ENCODE measurements at regions not wholly inside any gene's neighbourhood (a gene's known extent, or its start where the extent isn't known, plus 50 kb on each side); places are given as distances from the start of the nearest gene placed in this dataset.

DNA sequence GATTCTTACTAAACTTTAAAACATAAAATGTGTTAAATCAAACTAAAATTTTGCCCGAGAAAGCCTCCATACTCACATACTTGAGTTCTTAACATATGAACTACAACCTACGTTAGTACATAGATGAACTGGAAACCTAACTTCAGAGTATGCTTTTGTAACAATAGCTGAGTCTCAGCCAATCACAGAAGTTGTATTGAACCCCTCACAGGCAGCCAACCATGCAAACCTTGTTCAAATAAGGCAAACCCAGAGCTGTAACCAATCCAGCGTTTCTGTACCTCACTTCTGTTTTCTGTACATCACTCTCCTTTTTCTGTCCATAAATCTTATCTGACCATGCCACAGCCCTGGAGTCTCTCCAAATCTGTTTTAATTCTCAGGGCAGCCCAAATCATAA is 157.3 kb upstream of the COL1A2 start:
- no peak for TF ChIP-seq EP300 (IDR thresholded peaks at IDR 0.05)
- TF ChIP-seq, protein P1, sequence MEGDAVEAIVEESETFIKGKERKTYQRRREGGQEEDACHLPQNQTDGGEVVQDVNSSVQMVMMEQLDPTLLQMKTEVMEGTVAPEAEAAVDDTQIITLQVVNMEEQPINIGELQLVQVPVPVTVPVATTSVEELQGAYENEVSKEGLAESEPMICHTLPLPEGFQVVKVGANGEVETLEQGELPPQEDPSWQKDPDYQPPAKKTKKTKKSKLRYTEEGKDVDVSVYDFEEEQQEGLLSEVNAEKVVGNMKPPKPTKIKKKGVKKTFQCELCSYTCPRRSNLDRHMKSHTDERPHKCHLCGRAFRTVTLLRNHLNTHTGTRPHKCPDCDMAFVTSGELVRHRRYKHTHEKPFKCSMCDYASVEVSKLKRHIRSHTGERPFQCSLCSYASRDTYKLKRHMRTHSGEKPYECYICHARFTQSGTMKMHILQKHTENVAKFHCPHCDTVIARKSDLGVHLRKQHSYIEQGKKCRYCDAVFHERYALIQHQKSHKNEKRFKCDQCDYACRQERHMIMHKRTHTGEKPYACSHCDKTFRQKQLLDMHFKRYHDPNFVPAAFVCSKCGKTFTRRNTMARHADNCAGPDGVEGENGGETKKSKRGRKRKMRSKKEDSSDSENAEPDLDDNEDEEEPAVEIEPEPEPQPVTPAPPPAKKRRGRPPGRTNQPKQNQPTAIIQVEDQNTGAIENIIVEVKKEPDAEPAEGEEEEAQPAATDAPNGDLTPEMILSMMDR (IDR thresholded peaks at IDR 0.05): no peak
- TF ChIP-seq POLR2AphosphoS5 (IDR thresholded peaks at IDR 0.05): no peak
- no peak for TF ChIP-seq POLR2A (IDR thresholded peaks at IDR 0.05)
- no peaks in the 10 kb centered on the region for H3K36me3 ChIP-seq
- no peak overlapping the region for H3K27ac ChIP-seq
- 50 to 55% methylated on average over 3 of the region's 3 CpGs for WGBS, 2 donors (ENCODE audit: low coverage in 1 of 2)
- no peaks in the 10 kb centered on the region for H3K27me3 ChIP-seq
- no peak overlapping the region for H3K4me3 ChIP-seq
- no peaks in the 10 kb centered on the region for H3K9me3 ChIP-seq
- ATAC-seq: no peak
- no peaks in the 10 kb centered on the region for H3K4me1 ChIP-seq

DNA sequence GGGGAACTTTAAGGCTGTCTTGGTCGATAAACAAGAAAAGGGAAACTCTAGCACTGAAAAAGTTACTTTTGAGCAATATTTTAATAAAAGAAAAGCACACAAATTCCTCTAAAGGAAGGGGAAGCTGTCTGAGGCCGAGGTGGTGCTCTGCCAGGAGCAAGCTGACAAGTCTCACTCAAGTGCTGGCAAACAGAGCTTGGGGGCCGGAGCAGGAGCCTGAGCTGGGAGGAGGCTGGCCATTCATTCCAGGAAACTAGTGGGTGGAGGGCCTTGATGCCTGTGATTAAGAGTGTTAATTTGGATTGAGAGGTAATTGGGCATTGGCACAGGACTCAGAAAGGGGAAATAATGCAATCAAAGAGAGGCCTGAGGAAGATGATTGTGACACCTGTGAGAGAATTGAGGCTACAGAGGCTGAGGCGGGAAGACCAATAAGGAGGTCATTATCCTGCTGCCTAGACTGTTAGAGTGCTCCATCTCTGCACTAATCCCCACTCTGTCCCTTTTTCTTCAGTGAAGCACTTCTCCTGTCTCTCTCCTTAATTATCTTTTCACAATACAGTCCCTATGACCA is 154.9 kb upstream of the COL1A2 start:
- 57 to 61% methylated on average over 3 to 4 of the region's 4 CpGs for WGBS, 2 donors (ENCODE audit: low coverage in 1 of 2)

DNA sequence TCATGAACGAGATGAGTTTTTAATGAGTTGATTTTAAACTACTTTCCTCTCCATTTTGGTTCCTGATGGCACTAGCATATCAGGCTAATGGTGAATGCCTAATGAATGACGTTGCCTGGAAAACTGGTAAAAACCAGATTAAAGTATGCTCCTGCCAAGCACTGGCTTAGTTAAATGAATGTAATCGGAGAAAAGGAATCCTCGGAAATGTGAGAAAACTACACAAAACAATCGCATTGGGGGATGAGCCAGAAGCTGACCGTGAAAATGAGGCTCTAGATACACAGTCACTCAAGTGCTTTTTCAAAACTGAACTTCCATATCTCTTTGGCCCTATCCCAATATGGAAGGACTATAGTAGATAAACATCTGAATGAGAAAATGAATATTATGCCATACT is 153.8 kb upstream of the COL1A2 start:
- no peak for ATAC-seq
- H3K9me3 ChIP-seq: no peaks in the 10 kb centered on the region
- 65 to 85% methylated on average over 6 of the region's 6 CpGs for WGBS, 2 donors (ENCODE audit: low coverage in 1 of 2)
- TF ChIP-seq, protein P1 (IDR thresholded peaks at IDR 0.05): no peak
- TF ChIP-seq POLR2AphosphoS5 (IDR thresholded peaks at IDR 0.05) (no peak), POLR2A (IDR thresholded peaks at IDR 0.05) (no peak), EP300 (IDR thresholded peaks at IDR 0.05) (no peak)
- no peaks in the 10 kb centered on the region for H3K36me3 ChIP-seq
- H3K4me1 ChIP-seq: no peaks in the 10 kb centered on the region
- H3K4me3 ChIP-seq: no peak overlapping the region
- no peak overlapping the region for H3K27ac ChIP-seq
- no peaks in the 10 kb centered on the region for H3K27me3 ChIP-seq

More for the DNA sequence above, 154.9 kb upstream of the COL1A2 start:
- Histone ChIP-seq H3K27ac (no peak overlapping the region), H3K9me3 (no peaks in the 10 kb centered on the region), H3K4me3 (no peak overlapping the region), H3K4me1 (no peaks in the 10 kb centered on the region), H3K27me3 (no peaks in the 10 kb centered on the region), H3K36me3 (no peaks in the 10 kb centered on the region)
- peak; percentile 41 for ATAC-seq
- TF ChIP-seq POLR2A (IDR thresholded peaks at IDR 0.05) (no peak), POLR2AphosphoS5 (IDR thresholded peaks at IDR 0.05) (no peak), EP300 (IDR thresholded peaks at IDR 0.05) (no peak)
- TF ChIP-seq, protein P1 (IDR thresholded peaks at IDR 0.05): no peak

DNA sequence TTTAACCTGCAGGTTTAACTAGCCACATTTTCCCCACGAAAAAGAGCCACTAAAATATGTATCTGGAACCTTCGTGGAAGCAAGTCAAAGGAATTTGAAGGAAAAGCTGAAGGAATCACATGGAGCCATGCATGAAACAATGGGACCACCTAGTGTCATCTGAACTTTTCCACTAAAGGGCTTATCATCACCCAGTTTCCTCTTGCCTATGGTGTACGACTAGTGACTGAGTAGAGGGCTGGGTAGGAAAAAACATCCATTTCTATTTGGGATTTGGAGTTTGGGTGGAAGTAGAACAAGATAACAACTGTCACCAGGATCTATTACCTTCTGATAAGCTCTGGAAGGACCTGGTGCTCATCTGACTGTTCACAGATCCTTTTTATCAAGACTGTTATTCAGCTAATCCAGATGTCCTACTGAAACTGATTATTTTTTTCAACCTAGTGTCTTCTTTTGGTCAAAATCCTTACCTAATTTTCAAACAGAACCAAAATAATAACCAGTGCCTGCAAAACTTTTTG is 153.2 kb upstream of the COL1A2 start:
- Histone ChIP-seq H3K27ac (no peak overlapping the region), H3K9me3 (no peaks in the 10 kb centered on the region), H3K36me3 (no peaks in the 10 kb centered on the region), H3K4me1 (no peaks in the 10 kb centered on the region), H3K27me3 (no peaks in the 10 kb centered on the region), H3K4me3 (no peak overlapping the region)
- WGBS, 2 donors (ENCODE audit: low coverage in 1 of 2): 44 to 68% methylated on average over 2 to 3 of the region's 3 CpGs
- TF ChIP-seq POLR2A (IDR thresholded peaks at IDR 0.05) (no peak), EP300 (IDR thresholded peaks at IDR 0.05) (no peak), POLR2AphosphoS5 (IDR thresholded peaks at IDR 0.05) (no peak)
- TF ChIP-seq, protein P1 (IDR thresholded peaks at IDR 0.05): no peak
- no peak for ATAC-seq

DNA sequence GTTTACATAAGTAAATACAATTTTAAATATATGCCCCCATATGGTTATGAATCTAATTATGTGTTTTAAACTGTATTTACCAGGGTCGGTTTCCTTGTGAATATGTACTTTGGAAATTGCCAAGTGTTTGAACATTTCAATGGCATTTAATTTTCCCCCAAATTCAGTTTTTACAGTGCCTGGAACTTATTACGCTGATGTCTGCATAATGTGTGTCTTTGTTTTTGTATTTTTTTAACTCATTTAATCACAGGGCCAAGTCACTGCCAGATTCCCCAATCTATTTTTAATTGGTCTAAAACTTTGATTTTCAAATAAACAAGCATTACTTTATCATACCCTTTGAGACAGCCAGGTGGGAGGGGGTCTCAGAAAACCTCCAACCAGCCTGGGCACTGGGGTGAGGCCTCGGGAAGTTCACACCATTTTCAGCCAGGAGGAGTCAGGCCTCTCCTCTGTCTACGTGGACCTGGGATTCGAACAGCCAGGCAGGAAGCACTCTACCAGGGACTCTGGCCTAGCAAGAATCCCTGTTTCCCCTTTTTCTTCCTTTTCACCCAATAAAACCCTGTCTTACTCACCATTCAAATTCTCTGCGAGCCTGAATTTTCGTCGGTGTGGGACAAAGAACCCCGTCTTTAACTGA is 151.5 kb upstream of the COL1A2 start:
- Histone ChIP-seq H3K27me3 (no peaks in the 10 kb centered on the region), H3K9me3 (no peaks in the 10 kb centered on the region), H3K27ac (no peak overlapping the region), H3K4me1 (no peaks in the 10 kb centered on the region), H3K36me3 (no peaks in the 10 kb centered on the region), H3K4me3 (no peak overlapping the region)
- no peak for TF ChIP-seq EP300 (IDR thresholded peaks at IDR 0.05)
- TF ChIP-seq POLR2AphosphoS5 (IDR thresholded peaks at IDR 0.05): no peak
- TF ChIP-seq, protein P1 (IDR thresholded peaks at IDR 0.05): no peak
- no peak for TF ChIP-seq POLR2A (IDR thresholded peaks at IDR 0.05)
- ATAC-seq: no peak
- WGBS, 2 donors (ENCODE audit: low coverage in 1 of 2): 86 to 91% methylated on average over 3 to 8 of the region's 9 CpGs
